ENCODE measurements at regions not wholly inside any gene's neighbourhood (a gene's known extent, or its start where the extent isn't known, plus 50 kb on each side); places are given as distances from the start of the nearest gene placed in this dataset.
"Not testable (repeated sequence)": the region's sequence is repeated elsewhere in the genome, so short reads cannot be mapped to it uniquely, and the experiment has no call there.

DNA sequence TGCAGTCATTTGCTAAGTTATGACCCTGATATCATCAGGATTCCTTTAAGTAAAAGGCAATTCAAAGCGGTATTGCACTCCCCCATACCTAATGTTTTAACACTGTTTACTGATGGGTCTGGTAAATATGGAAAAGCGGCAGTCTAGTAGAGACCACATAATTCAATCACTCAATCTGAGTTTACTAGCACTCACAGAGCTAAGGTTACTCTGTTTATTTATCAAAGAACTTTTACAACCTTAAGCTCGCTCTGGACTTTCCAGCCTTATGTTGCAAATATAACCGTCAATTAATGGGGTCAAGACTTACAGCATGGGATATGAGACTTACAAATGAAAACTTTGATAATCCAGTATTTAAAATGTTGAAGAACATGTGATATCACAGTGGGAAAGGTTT lies 124.5 kb upstream of the ZCCHC13 start:
- no peak for DNase-seq

DNA sequence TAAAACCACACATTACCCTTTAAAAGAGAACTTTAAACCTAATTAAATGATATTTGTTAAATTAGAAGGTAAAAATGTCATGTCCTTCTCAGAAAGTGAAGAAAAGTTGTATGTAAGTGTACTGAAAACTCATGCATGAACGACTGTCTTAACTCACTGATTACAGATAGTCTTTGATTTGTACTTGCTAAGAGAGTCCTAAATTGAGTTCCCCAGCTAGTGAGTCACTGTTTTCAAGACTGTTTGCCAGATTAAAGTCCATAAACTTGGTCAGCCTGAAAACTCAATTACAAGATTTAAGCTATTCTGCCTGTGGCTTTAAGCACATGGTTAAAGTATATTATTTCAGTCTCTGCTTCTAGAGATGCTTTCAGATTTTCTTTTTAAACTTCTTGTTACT lies 124.9 kb upstream of the ZCCHC13 start:
- DNase-seq, result no peak

DNA sequence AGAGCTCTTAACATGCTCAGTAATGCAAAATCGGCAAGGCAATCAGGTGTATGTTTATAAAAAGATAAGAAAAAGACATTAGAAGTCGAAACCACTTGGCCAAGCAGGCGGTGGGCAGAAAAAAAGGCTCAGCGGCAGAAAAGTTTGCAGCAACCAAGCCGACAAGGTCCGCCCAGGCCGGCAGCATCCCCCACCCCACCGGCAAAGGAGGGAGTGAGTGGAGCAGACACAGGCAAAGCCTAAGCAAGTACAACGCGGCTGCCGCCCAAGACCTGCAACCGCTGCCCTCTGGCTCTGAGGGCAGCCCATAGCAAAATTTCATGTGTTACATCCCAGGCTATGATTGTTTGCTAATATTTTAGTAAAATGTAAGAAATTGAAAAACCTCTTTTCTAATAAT lies 125.4 kb upstream of the ZCCHC13 start:
- no peak for DNase-seq

DNA sequence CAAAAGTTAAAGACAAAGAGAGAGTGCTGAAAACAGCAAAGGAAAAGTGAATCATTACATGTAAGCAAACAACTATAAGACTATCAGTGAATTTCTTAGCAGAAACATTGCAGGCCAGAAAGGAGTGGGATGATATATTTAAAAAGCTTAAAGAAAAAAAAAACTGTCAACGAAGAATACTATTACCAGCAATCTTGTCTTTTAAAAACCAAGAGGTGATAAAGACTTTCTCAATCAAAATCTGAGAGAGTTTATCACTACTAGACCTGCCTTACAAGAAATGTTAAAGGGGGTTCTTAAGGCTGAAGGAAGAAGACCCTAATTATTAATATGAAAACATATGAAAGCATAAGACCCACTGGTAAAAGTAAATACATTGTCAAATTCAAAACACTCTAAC lies 132.5 kb upstream of the ZCCHC13 start:
- DNase-seq, result no peak

DNA sequence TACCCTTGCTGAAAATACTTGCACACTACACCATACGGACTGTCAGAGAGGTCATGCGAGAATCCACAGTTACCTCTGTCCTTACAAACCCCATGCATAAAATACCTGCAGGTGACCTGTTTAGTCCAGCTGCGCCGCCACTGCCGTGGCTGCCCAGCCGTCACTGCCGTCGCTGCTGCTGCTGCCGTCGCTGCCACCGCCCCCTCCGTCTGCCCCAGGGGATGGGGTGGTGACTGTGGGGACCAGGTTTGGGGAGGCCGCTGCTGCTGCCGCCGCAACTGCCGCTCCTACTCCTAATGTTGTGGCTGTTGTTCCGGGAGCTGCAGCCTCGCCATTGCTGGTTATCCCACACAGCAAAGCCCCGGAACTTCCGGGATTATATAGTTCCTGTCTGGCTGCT lies 141.8 kb upstream of the ZCCHC13 start:
- no peak for DNase-seq

DNA sequence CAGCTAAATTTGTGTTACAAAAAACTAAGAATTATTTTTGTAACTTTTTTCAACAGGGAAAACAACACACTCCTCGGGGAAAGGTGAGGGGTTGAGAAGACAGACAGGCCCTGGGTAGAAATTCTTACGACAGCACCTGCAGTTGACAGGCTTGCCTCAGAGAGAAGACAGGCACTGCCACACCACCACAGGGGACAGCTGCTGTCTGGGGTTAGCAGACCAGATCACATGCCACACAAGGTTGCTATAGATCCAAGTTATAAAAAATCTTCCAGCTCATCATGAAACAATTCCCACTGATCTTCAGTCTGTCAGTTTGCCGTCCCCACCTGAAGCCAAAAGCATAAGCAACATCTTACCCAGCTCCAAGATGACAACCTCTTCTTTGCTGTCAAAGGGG lies 143.2 kb upstream of the ZCCHC13 start:
- DNase-seq, result no peak

DNA sequence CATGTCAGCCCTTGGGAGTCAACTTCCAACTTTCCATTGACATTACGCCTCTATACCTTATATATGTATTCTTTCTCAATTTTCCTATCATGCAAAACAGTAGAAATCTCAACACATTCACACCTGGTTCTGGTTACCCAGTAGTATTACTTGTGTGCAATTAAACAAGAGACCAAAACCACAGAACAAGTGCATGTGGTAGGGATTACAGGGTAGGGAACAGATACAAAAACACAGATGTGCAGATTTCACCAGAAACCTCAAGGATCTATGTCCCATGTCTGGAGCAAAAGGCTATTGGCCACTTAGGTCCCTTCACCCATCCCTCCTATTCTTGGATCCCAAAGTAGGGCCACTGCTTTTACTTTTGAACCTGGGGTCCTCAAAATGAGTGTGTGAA lies 143.6 kb upstream of the ZCCHC13 start:
- no peak for DNase-seq

DNA sequence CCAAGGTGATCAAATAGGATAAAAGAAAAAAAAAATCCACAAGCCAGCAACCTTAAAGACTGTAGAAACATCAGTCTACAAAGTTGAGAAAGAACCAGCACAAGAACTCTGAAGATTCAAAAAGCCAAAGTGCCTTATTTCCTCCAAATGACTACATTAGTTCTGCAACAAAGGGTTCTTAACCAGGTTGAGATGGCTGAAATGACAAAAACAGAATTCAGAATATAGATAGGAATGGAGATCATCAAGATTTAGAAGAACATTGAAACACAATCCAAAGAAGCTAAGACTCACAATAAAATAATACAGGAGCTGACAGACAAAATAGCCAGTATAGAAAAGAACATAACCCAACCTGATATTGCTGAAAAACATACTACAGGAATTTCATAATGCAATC lies 156.5 kb upstream of the ZCCHC13 start:
- DNase-seq, result no peak

DNA sequence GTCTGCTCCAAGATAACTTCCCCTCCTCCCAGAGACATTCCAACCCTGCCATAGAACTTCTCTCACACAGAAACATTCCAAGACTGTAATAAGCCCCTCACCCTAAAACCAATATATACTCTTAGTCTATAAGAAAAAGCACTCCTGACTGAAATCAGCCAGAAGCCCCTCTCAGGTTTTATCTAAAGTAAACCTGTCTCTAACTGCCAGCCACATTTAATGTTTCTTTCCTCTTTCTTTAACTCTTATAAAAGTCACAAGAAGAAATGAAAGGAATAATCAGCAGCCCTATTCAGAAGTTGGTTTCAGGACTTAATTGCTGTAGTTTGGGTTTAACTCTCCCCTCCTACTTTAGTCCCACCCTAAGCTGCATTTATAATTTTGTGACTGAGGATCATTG lies 165.0 kb upstream of the ZCCHC13 start:
- DNase-seq, result no peak

DNA sequence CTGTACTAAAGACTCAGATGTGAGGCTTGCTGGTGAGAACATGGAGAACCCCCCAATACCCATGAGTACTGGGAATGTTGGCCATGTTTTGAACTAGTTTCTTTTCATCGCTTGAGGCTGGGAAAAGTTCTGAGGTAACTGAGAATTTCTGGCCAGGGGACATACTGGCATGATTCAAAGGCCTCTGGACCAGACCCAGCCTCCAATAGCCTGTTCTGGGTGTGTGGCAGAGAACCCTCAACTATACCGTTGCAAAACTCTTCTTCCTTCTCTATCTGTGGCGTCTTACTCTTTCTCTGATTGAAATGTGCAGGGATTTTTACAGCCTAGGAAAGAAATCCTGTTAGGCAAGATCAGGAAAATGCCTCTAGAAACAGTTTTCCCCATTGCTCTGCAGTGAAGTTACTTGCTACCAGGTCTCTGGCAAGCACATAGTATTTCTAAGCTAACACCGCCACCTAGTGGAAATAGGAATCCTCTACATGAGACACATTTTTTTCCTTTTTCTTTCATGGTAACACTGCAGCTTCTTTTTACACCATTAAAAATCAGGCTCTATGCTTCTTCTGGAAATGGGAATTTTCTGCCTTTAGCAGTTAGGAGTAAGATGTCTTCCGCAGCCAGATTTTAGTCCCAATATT lies 170.7 kb upstream of the ZCCHC13 start:
- DNase-seq, result peak; percentile 50

DNA sequence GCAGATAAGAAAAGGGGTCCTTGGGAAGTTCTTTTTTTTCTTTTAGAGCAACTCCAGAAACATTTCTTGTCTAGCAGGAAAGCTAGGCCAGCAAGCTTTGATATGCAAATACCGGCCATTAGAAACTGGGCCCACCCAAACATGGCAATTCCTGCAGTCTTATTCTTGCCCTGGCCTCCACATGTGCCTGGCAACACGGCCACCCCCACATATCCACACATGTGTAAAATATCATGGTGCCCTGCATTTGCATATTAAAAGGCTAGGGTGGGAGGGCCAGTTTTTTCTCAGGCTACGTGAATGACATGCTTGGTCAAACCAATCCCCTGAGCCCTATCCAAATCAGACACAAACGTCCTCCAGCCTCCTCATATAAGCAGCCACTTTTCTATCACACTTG lies 171.7 kb upstream of the ZCCHC13 start:
- no peak for DNase-seq

DNA sequence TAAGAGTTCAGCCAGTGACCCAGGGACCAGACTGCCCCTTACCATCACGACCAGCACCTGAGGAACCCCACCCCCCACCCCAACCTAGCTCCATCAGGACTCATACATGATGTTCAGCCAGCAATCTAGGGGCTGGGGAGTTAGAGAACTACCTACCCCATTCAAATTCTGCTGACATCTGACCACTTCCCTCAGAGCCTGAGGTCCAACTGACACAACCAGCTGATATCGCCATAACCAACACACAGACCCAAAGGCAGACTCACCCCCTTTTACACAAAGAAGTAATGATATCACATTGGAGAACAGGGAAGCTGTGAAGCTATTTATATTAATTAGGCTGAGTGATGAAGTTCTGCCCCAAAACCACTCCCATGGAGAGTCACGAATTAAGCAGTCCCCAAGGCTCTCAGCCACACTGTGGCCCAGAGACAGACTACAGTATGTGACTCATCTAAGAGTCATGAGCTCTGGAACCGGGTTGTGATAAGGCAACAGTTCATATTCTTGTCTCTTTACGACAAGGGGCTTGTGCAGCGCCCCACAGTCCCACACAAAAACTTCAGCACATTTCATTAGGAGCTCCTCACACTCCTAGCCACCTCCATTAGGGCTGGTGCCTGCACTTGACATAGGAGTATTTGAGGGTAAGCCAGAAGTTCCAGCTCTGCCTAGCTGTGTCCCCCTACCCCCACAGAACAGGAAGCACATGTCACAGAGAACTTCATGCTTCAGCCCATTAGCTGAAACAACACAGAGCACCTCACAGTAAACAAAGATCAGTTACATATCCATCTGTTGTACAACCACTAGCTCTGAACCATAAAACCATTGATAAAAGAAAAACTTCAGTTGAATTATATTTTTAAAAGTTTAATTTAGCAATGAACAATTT lies 184.7 kb upstream of the ZCCHC13 start:
- no peak for DNase-seq

DNA sequence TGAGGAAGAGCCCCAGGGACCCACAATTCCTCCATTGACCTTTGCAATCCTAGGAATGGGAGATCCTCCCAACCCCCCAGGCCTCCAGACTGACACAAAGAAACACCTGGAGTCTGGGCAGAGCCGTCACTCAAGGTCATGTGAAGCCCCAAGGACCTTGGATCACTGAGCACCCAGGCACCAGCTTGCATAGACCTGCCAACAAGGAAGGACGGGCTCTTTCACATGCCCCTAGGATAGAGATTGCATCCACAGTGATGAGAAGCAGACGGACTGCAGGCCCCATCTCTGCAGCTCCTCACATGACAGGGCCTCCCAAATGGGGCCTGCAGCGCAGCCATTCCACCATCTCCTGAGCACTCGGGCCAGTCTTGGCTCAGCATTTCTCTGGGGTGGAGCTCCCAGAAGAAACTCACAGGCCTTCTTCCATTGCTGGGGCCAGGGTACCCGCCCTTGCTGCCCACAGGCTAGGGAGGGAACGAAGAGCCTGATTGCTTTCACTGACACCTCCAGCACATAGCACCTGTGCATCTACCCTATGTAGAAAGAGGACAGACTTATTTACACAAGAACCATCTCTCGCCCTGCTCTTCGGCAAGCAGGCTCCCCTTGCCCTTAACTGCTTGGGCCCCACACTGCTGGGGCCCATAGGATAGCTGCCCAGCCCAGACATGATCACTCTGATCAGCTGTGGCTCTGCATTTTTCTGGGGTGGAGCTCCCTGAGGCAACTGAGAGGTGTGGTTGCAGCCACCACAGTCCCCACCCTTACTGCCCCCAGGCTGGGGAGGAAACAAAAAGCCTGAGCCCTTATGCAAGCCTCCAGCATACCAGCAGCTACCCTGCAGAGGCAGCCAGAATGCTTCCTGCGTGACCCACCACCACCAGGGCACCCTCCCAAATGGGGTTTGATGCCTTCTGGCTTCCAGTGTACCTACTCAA lies 185.7 kb upstream of the ZCCHC13 start:
- no peak for DNase-seq

DNA sequence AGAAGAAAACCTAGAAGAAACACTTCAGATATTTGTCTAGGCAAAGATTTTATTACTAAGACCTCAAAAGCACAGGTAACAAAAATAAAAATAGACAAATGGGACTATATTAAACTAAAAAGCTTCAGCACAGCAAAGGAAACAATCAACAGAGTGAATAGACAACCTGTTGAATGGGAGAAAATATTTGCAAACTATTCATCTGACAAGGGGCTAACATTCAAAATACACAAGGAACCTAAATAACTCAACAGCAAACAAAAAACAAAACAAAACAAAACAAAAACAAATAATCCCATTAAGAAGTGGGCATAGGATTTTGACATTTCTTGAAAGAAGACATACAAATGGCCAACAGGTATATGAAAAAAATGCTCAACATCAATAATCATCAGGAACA lies 192.7 kb upstream of the ZCCHC13 start:
- no peak for DNase-seq

DNA sequence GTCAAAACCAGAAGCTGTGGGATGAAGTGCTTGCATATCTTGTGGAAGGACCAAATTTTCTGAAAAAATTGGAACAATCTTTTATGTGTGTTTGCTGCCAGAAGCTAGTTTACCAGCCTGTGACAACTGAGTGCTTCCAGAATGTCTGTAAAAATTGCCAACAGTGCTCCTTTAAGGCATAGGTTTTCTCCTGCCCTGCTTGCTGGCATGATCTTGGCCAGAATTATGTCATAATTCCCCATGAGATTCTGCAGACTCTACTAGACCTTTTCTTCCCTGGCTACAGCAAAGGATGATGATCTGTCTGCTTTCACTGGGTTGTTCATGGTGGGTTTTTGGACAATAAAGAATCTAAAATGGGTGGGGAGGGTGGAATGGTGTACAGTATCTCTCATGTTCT lies 196.3 kb upstream of the ZCCHC13 start:
- no peak for DNase-seq

DNA sequence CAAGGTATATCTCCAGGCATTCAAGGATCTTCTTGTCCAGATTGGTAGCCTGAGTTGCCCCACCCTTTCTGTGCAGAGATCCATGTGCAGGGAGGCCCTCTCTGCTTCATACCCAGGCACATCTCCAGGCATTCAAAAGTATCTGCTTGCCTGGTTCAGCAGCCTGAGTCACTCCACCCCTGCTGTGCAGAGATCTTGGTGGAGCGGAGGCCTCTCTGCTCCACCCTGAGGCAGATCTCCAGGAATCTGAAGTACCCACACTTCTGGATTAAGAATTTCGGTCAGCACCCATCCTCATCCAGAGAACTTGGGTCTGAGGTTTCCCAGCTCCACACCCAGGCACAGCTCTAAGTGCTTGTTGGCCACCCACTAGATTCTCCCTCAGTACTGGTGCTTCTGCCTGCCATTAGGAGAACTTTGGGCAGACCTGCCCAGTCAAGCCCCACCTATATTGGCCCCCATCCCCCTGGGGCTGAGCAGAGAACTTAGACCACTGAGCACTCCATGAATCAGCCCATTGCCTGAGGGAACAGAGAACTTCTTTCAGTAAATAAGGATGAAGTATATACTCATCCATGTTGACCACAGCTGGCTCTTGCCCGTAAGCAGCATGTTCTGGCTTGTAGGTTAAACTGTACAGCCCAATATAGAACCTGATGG lies 199.5 kb upstream of the ZCCHC13 start:
- DNase-seq, result no peak

DNA sequence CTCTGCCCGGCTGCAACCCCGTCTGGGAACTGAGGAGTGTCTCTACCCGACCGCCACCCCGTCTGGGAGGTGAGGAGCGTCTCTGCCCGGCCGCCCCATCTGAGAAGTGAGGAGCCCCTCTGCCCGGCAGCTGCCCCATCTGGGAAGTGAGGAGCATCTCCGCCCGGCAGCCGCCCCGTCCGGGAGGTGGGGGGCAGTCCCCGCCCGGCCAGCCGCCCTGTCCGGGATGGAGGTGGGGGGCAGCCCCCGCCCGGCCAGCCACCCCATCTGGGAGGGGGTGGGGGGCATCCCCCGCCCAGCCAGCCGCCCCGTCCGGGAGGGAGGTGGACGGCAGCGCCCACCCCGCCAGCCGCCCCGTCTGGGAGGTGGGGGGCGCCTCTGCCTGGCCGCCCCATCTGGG lies 205.6 kb upstream of the ZCCHC13 start:
- DNase-seq, result not testable (repeated sequence)

DNA sequence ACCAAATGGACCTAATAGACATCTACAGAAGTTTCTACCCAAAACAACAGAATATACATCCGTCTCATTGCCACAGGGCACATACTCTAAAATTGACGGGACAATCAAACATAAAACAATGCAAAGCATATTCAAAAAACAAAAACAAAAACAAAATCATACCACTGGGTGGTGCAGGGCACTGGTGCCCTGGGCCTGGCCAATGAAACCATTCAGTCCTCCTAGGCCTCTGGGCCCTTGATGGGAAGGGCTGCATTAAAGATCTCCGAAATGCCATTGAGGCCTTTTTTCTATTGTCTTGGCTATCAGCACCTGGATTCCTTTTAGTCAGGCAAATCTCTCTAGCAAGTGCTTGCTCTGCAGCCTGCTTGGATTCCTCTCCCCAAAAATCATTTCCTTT lies 213.9 kb upstream of the ZCCHC13 start:
- DNase-seq, result no peak

DNA sequence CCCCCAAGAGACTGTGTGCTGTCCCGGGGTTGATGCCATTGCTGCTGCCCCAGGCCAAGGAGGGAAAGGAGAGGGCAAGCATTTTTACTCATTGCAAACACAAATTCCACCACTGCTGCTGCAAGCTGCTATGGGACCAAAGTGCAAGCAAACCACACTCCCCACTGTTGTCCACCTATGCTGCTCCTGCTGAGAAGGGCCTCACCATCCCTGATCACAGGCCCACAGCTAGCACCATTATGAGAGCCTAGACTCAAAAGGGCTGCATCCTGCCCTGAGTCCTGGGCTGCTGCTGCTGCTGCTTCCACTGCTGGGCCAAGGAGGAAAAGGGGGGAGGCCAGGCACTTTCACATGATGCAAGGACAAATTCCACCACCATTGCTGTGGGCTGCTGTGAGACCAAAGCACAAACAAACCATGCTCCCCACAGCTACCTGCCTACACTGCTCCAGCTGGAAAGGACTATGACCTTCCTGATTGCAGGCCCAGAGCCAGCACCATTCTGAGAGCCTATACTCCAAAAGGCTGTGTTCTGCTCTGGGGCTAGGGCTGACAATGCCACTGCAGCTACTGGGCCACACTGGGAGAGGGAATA lies 218.2 kb upstream of the ZCCHC13 start:
- no peak for DNase-seq

DNA sequence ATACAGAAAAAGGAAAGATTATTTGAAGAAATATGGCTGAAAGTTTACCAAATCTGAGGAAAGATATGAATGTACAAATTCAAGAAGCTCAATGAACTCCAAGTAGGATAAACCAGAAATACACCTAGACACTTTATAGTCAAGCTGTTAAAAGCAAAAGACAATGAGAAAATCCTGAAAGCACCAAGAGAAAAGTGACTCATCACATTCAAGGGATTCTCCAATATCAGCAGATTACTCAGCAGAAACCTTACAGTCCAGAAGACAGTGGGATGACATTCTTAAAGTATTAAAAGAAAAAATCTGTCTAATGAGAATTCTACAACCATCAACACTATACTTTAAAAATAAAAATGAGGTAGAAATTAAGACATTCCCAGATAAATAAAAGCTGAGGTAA lies 223.8 kb upstream of the ZCCHC13 start:
- no peak for DNase-seq

DNA sequence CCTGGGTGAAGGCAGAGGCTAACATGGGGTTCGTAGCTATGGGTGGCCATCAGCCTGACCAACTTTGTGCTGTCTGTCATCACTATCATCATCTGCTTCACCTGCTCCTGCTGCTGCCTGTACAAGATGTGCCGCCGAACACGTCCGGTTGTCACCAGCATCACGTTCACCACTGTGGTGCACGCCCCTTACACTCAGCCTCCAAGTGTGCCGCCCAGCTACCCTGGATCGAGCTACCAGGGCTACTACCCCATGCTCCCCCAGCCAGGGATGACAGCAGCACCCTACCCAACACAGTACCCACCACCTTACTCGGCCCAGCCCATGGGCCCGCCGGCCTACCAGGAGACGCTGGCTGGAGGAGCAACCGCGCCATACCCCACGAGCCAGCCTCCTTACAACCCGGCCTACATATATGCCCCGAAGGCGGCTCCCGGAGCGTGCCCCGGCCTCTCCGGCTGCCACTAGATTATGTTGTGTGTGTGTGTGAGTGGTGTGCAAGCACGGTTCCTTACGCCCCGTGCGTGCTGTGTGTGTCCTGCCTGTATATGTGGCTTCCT lies 213.4 kb upstream of the XIST start:
- DNase-seq, result no peak
